ENCODE measurements at regions not wholly inside any gene's neighbourhood (a gene's known extent, or its start where the extent isn't known, plus 50 kb on each side); places are given as distances from the start of the nearest gene placed in this dataset.

- no peaks in the 10 kb centered on the region for H4K20me1 ChIP-seq (replicated peaks in 1 of 2; ENCODE audit: control insufficient read depth in 1 of 2, insufficient read depth in 2 of 2, low read length in 2 of 2)
- no peak overlapping the region for H3K4ac ChIP-seq (replicated peaks; ENCODE audit: insufficient read length, low read depth, low read length)
- no peak overlapping the region for H3K18ac ChIP-seq (ENCODE audit: extremely low read depth, low read length)
- no peaks in the 10 kb centered on the region for H3K36me3 ChIP-seq (ENCODE audit: control insufficient read depth in 2 of 4, insufficient read depth in 4 of 4, low read length in 3 of 4)
- no peak overlapping the region for H2BK5ac ChIP-seq (ENCODE audit: low read depth, low read length)
- no peak overlapping the region for H3K56ac ChIP-seq (replicated peaks; ENCODE audit: insufficient read length, low read depth, low read length)
- no peak overlapping the region for H3K9ac ChIP-seq (replicated peaks in 1 of 4; ENCODE audit: extremely low read depth in 1 of 4, low read depth in 3 of 4, low read length in 3 of 4)
- H3K4me1 ChIP-seq (replicated peaks in 1 of 4; ENCODE audit: control insufficient read depth in 3 of 4, insufficient read depth in 4 of 4, low read length in 3 of 4) = peaks cover 4 to 18% (median 9%) of the 10 kb centered on the region in 4 experiments
- H2AFZ ChIP-seq (ENCODE audit: low read length) = no peak overlapping the region
- CTCF ChIA-PET (ENCODE audit: partially characterized antibody) = interaction anchor here (0.6 to 2.2 kb wide), 3 partner anchors 95 to 260 kb away, joined by 3 to 8 read pairs (median 3); no protein-coding TSS in a partner anchor
- POLR2A ChIA-PET (ENCODE audit: partially characterized antibody) = no interaction called here
- no peak for FAIRE-seq
- H4K8ac ChIP-seq (ENCODE audit: extremely low read depth, insufficient read depth, low read length) = no peak overlapping the region
- H3K4me3 ChIP-seq (ENCODE audit: extremely low read depth in 1 of 4, insufficient read depth in 2 of 4, low read depth in 3 of 4, low read length in 4 of 4) = no peak overlapping the region
- H3K79me1 ChIP-seq (ENCODE audit: low read depth, low read length) = no peaks in the 10 kb centered on the region
- peaks cover 0 to 2% (median 0%) of the 10 kb centered on the region in 4 experiments; a peak in 2 of 7 replicates for H3K27me3 ChIP-seq (replicated peaks in 1 of 4; ENCODE audit: control insufficient read depth in 3 of 4, extremely low read depth in 1 of 4, insufficient read depth in 3 of 4, low read length in 3 of 4)
- no peak overlapping the region for H3K4me2 ChIP-seq (ENCODE audit: insufficient read depth in 1 of 2, low read depth in 2 of 2, low read length in 2 of 2)
- H3K14ac ChIP-seq (ENCODE audit: insufficient read length) = no peak overlapping the region
- no peak overlapping the region for H4K91ac ChIP-seq (replicated peaks; ENCODE audit: insufficient read length, low read length)
- no peak overlapping the region for H3K23ac ChIP-seq (ENCODE audit: insufficient read length)
- no peak overlapping the region for H3K27ac ChIP-seq (ENCODE audit: low read depth, low read length)
- no peaks in the 10 kb centered on the region for H3K9me3 ChIP-seq (ENCODE audit: insufficient read depth in 2 of 2, low read depth in 1 of 2, low read length in 1 of 2)
- H2BK12ac ChIP-seq (ENCODE audit: low read depth, low read length) = no peak overlapping the region
- peak in 1 of 2 experiments; percentile 10 for DNase-seq (ENCODE audit: low read depth in 1 of 2, low spot score in 2 of 2)
- H3K79me2 ChIP-seq (ENCODE audit: control insufficient read depth in 1 of 2, insufficient read depth in 2 of 2, low read length in 2 of 2) = no peaks in the 10 kb centered on the region
- no peak overlapping the region for H2BK15ac ChIP-seq (ENCODE audit: low read length)
- TF ChIP-seq SRF (IDR thresholded peaks at IDR 0.05; ENCODE audit: low read depth, low read length) (no peak), CTCF (IDR thresholded peaks at IDR 0.05; ENCODE audit: control extremely low read depth in 1 of 3, insufficient read depth in 1 of 3, low read depth in 1 of 3, low read length in 3 of 3) (no peak), TEAD4 (IDR thresholded peaks at IDR 0.05; ENCODE audit: low read depth, low read length) (no peak), EP300 (IDR thresholded peaks at IDR 0.05; ENCODE audit: borderline replicate concordance in 1 of 2, low read depth in 2 of 2, low read length in 2 of 2) (no peak), CREB1 (IDR thresholded peaks at IDR 0.05) (no peak), POLR2A (IDR thresholded peaks at IDR 0.05; ENCODE audit: control extremely low read depth in 1 of 2, low read depth in 2 of 2, low read length in 2 of 2) (no peak), ZNF274 (IDR thresholded peaks at IDR 0.05; ENCODE audit: borderline replicate concordance, extremely low read depth, low read length) (no peak)
- no peak overlapping the region for H2BK20ac ChIP-seq (ENCODE audit: low read length)
- 97% methylated on average over 7 of the region's 7 CpGs; no CpG with 5 or more reads in 1 of the 2 experiments for WGBS, 2 experiments (ENCODE audit: extremely low coverage in 1 of 2, insufficient coverage in 1 of 2, insufficient read length in 1 of 2, insufficient replicate concordance in 2 of 2, low coverage in 1 of 2, low lambda C conversion rate in 2 of 2, missing lambda C conversion rate in 1 of 2)
- no peak overlapping the region for H4K5ac ChIP-seq (ENCODE audit: insufficient read length, low read depth, low read length)
- H2BK120ac ChIP-seq (replicated peaks; ENCODE audit: low read depth, low read length) = no peak overlapping the region
- H3K23me2 ChIP-seq (ENCODE audit: low read depth, low read length) = peaks cover 2% of the 10 kb centered on the region; the same call in 1 of the 2 replicates
- H2AK5ac ChIP-seq (ENCODE audit: low read depth, low read length) = no peak overlapping the region
Observed at GRCh38 chr1:47692196-47692595, 254.4 kb downstream of the FOXD2 start.

Data from H1 (cell line).